Endothelial cell of umbilical vein (primary cell): ENCODE measurements at regions not wholly inside any gene's neighbourhood (a gene's known extent, or its start where the extent isn't known, plus 50 kb on each side); places are given as distances from the start of the nearest gene placed in this dataset.

Source experiments
- BruUV-seq: library from RNA; stranded (reverse); fragments of 400-500 nt; replicated peaks from 2 replicates; lab custom pipeline; 2021; lab: Mats Ljungman, UMichigan
- CTCF ChIA-PET: fragments of 300-600, 350-600 bp; sonication (Branson Sonifier 250); formaldehyde crosslinking; loops from one replicate; lab custom pipeline; 2021; ENCODE audit warnings: antibody characterized with exemption, inconsistent platforms; lab: Charles Lee
- POLR2A ChIA-PET: fragments of 300-600, 350-600 bp; sonication (Branson Sonifier 250); formaldehyde crosslinking; loops from one replicate; lab custom pipeline; 2021; ENCODE audit warnings: antibody characterized with exemption, inconsistent platforms; lab: Charles Lee
- DNase-seq: peaks from one replicate; pipeline ENCODE4 v3.0.0-alpha.2; 2011; ENCODE audit warnings: low read depth, low spot score
- FAIRE-seq: peaks from 2 replicates; lab custom pipeline; 2011; peaks lifted over from hg19 to GRCh38; lab: Jason Lieb, UNC
- H2AFZ ChIP-seq: 2 replicates; pipeline ENCODE4 v1.6.0; 2012; ENCODE audit warnings: low read depth, low read length, control low read depth, inconsistent platforms
- H3K27ac ChIP-seq: 2 replicates; pipeline ENCODE4 v1.5.1; 2011; ENCODE audit warnings: low read depth, mild to moderate bottlenecking, control low read depth, low read length, moderate library complexity; ENCODE audit not compliant: insufficient read depth
- H3K27me3 ChIP-seq, 2 experiments: 2 replicates each; pipeline versions ENCODE4 v1.6.0 to v1.6.1; 2011; ENCODE audit warnings: low read length in 2 of 2, mixed read lengths in 1 of 2; ENCODE audit not compliant: control insufficient read depth in 2 of 2, insufficient read depth in 2 of 2
- H3K36me3 ChIP-seq, 2 experiments: 2 replicates in 1 of 2; 3 replicates in 1 of 2; pipeline ENCODE4 v1.5.1; 2011; ENCODE audit warnings: low read length in 2 of 2, mild to moderate bottlenecking in 1 of 2, moderate library complexity in 1 of 2; ENCODE audit not compliant: control insufficient read depth in 2 of 2, insufficient read depth in 2 of 2; ENCODE audit errors: extremely low read depth in 1 of 2
- H3K4me1 ChIP-seq: 3 replicates; pipeline ENCODE4 v1.5.1; 2011; ENCODE audit warnings: mild to moderate bottlenecking, low read length; ENCODE audit not compliant: control insufficient read depth, insufficient read depth; ENCODE audit errors: extremely low read depth
- H3K4me2 ChIP-seq: 2 replicates; pipeline ENCODE4 v1.6.1; 2011; ENCODE audit warnings: low read length, control low read depth, mixed read lengths; ENCODE audit not compliant: insufficient read depth
- H3K4me3 ChIP-seq, 3 experiments: fragments of 200-600 bp in 1 of 3; sonication (generic), shearing (Covaris generic) in 1 of 3; replicated peaks in 1 of 3; 2 replicates each; pipeline ENCODE4 v1.5.1; 2011 to 2016; ENCODE audit warnings: control low read depth in 3 of 3, low read length in 3 of 3, mild to moderate bottlenecking in 2 of 3, inconsistent platforms in 1 of 3, low read depth in 1 of 3, moderate library complexity in 1 of 3; ENCODE audit not compliant: insufficient read depth in 1 of 3
- H3K79me2 ChIP-seq: 2 replicates; pipeline ENCODE4 v1.6.0; 2012; ENCODE audit warnings: low read length, inconsistent platforms; ENCODE audit not compliant: control insufficient read depth, insufficient read depth
- H3K9ac ChIP-seq: replicated peaks from 2 replicates; pipeline ENCODE3; 2011; ENCODE audit warnings: low read length, control low read depth; ENCODE audit not compliant: insufficient read depth; ENCODE audit errors: extremely low read depth
- H3K9me1 ChIP-seq: replicated peaks from 3 replicates; pipeline ENCODE4 v1.6.0; 2011; ENCODE audit warnings: mild to moderate bottlenecking, low read length; ENCODE audit not compliant: control insufficient read depth, insufficient read depth; ENCODE audit errors: extremely low read depth
- H3K9me3 ChIP-seq: replicated peaks from 2 replicates; pipeline ENCODE4 v1.5.1; 2012; ENCODE audit warnings: low read length, inconsistent platforms; ENCODE audit not compliant: control insufficient read depth, insufficient read depth
- H4K20me1 ChIP-seq: replicated peaks from 2 replicates; pipeline ENCODE3; 2011; ENCODE audit warnings: mild to moderate bottlenecking, low read length; ENCODE audit not compliant: control insufficient read depth, insufficient read depth; ENCODE audit errors: extremely low read depth
- EZH2 ChIP-seq: IDR thresholded peaks from 2 replicates; pipeline ENCODE4 v1.6.1; 2012; ENCODE audit warnings: borderline replicate concordance, low read depth, mild to moderate bottlenecking, moderate library complexity, low read length, inconsistent platforms; ENCODE audit not compliant: severe bottlenecking
- FOS ChIP-seq: IDR thresholded peaks from 2 replicates; pipeline ENCODE4 v1.6.1; 2011; ENCODE audit warnings: mild to moderate bottlenecking, low read length, moderate library complexity, borderline replicate concordance; ENCODE audit not compliant: insufficient read depth
- GATA2 ChIP-seq: IDR thresholded peaks from 2 replicates; pipeline ENCODE4 v1.7.0; 2011; ENCODE audit warnings: low read depth, mild to moderate bottlenecking, moderate library complexity, mixed read lengths, low read length; ENCODE audit not compliant: insufficient read length, insufficient read depth
- JUN ChIP-seq: IDR thresholded peaks from 2 replicates; pipeline ENCODE4 v1.6.1; 2011; ENCODE audit warnings: borderline replicate concordance, low read depth; ENCODE audit not compliant: insufficient read length, insufficient read depth
- MYC ChIP-seq: IDR thresholded peaks from one replicate; pipeline ENCODE4 v1.6.1; 2011; ENCODE audit warnings: mild to moderate bottlenecking, low read depth, low read length
- POLR2A ChIP-seq: IDR thresholded peaks from 2 replicates; pipeline ENCODE4 v1.6.1; 2012; ENCODE audit warnings: low read depth, mild to moderate bottlenecking, control low read depth, low read length
- POLR2AphosphoS5 ChIP-seq: IDR thresholded peaks from 2 replicates; pipeline ENCODE4 v1.6.1; 2012; ENCODE audit warnings: low read depth, mild to moderate bottlenecking, control low read depth, low read length, moderate library complexity; ENCODE audit not compliant: insufficient read depth
- dilution Hi-C: fragments of 300-500 bp; cut with MboI; formaldehyde crosslinking; loops from one replicate; pipeline ENCODE4 v1.15.0; 2019; ENCODE audit warnings: low sequenced_read_pairs; ENCODE audit not compliant: extremely low pct_ligation_motif_present
- intact Hi-C: fragments of 100-400 bp; cut with micrococcal nuclease; formaldehyde crosslinking; loops from one replicate; pipeline ENCODE4 v1.10.0; 2022
- TF ChIP-seq, protein P1 (sequence below): IDR thresholded peaks from 2 replicates; pipeline ENCODE4 v1.6.1; 2011; ENCODE audit not compliant: insufficient read depth, insufficient read length
- TF ChIP-seq, protein P2 (sequence below), 2 donors: IDR thresholded peaks; 1 replicate in 1 of 2; 2 replicates in 1 of 2; pipeline ENCODE4 v1.5.1; 2011; ENCODE audit warnings: low read length in 2 of 2, mild to moderate bottlenecking in 2 of 2, moderate library complexity in 2 of 2, control low read depth in 1 of 2, inconsistent platforms in 1 of 2, low read depth in 1 of 2; ENCODE audit not compliant: insufficient read depth in 1 of 2; ENCODE audit errors: extremely low read depth in 1 of 2

GRCh38 chr2:176435729-176436128 lies 166.5 kb downstream of the MTX2 start:
- Histone ChIP-seq H3K4me1 (no peaks in the 10 kb centered on the region), H3K9me3 (no peaks in the 10 kb centered on the region), H3K79me2 (no peaks in the 10 kb centered on the region), H3K27me3 (no peaks in the 10 kb centered on the region), H3K9me1 (no peaks in the 10 kb centered on the region), H3K4me2 (no peak overlapping the region), H2AFZ (no peak overlapping the region), H3K4me3 (no peak overlapping the region), H3K36me3 (no peaks in the 10 kb centered on the region), H3K9ac (no peak overlapping the region), H4K20me1 (no peaks in the 10 kb centered on the region), H3K27ac (no peak overlapping the region)
- dilution Hi-C loops (no loop called here), intact Hi-C loops (no loop called here)
- no peak for TF ChIP-seq POLR2A
- TF ChIP-seq JUN, result no peak
- TF ChIP-seq GATA2, result no peak
- TF ChIP-seq, protein P1, sequence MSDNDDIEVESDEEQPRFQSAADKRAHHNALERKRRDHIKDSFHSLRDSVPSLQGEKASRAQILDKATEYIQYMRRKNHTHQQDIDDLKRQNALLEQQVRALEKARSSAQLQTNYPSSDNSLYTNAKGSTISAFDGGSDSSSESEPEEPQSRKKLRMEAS, result no peak
- TF ChIP-seq, protein P2, sequence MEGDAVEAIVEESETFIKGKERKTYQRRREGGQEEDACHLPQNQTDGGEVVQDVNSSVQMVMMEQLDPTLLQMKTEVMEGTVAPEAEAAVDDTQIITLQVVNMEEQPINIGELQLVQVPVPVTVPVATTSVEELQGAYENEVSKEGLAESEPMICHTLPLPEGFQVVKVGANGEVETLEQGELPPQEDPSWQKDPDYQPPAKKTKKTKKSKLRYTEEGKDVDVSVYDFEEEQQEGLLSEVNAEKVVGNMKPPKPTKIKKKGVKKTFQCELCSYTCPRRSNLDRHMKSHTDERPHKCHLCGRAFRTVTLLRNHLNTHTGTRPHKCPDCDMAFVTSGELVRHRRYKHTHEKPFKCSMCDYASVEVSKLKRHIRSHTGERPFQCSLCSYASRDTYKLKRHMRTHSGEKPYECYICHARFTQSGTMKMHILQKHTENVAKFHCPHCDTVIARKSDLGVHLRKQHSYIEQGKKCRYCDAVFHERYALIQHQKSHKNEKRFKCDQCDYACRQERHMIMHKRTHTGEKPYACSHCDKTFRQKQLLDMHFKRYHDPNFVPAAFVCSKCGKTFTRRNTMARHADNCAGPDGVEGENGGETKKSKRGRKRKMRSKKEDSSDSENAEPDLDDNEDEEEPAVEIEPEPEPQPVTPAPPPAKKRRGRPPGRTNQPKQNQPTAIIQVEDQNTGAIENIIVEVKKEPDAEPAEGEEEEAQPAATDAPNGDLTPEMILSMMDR (IDR thresholded peaks at IDR 0.05; ENCODE audit: extremely low read depth in 1 of 2, insufficient read depth in 1 of 2, low read depth in 1 of 2, low read length in 2 of 2), result no peak
- no peak for TF ChIP-seq EZH2
- ChIA-PET POLR2A (no interaction called here), CTCF (interaction anchor here (0.9 to 3.8 kb wide), 3 partner anchors 11 to 119 kb away, joined by 3 to 12 read pairs (median 3); no protein-coding TSS in a partner anchor)
- DNase-seq (no peak), FAIRE-seq (no peak)
- no TSS peak for BruUV-seq

DNA sequence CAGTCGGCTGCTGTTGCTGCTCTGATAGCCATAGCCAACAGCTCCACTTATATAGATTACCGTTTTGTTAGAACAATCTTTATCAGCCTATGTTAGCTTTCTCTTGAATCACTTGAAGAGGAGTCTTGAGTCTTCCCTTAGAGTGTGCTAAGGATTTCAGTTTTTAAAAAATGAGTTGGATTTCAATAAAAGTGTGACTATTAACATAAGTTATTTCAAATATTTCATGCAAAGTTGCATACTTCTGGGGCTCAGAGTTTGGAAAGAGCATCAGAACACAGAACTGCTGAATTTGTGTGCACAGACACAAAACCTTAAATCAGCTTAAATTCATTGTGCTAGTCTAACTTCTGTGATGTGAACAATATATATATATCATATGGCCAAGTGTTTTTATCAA lies 174.7 kb downstream of the MTX2 start:
- BruUV-seq, result no TSS peak
- CTCF ChIA-PET, result interaction anchor here (0.9 to 1.1 kb wide), 3 partner anchors 11 to 162 kb away, joined by 3 to 9 read pairs (median 5); no protein-coding TSS in a partner anchor
- Histone ChIP-seq H3K4me3 (no peak overlapping the region), H3K9me1 (no peaks in the 10 kb centered on the region), H4K20me1 (no peaks in the 10 kb centered on the region), H3K9me3 (no peaks in the 10 kb centered on the region), H3K36me3 (no peaks in the 10 kb centered on the region), H3K79me2 (no peaks in the 10 kb centered on the region), H3K27me3 (no peaks in the 10 kb centered on the region), H3K4me1 (peaks cover 17% of the 10 kb centered on the region), H3K27ac (no peak overlapping the region), H3K4me2 (no peak overlapping the region), H2AFZ (no peak overlapping the region), H3K9ac (no peak overlapping the region)
- POLR2A ChIA-PET, result no interaction called here
- DNase-seq (no peak), FAIRE-seq (no peak)
- intact Hi-C loops, result no loop called here
- TF ChIP-seq, protein P2 (IDR thresholded peaks at IDR 0.05; ENCODE audit: extremely low read depth in 1 of 2, insufficient read depth in 1 of 2, low read depth in 1 of 2, low read length in 2 of 2), result no peak
- no peak for TF ChIP-seq POLR2A
- no peak for TF ChIP-seq GATA2
- no peak for TF ChIP-seq JUN
- no peak for TF ChIP-seq MYC
- TF ChIP-seq, protein P1, result no peak
- no peak for TF ChIP-seq FOS
- no peak for TF ChIP-seq EZH2
- TF ChIP-seq POLR2AphosphoS5, result no peak
- dilution Hi-C loops, result no loop called here
